Inflammatory macrophage (primary cell): ENCODE measurements at regions not wholly inside any gene's neighbourhood (a gene's known extent, or its start where the extent isn't known, plus 50 kb on each side); places are given as distances from the start of the nearest gene placed in this dataset.
"Not testable (repeated sequence)": the region's sequence is repeated elsewhere in the genome, so short reads cannot be mapped to it uniquely, and the experiment has no call there.

Source experiments
- DNase-seq, 2 donors: peaks; one replicate each; pipeline ENCODE4 v3.0.0-alpha.2; 2020 to 2022

- no peak for DNase-seq
Measured at GRCh38 chr18:26650310-26651268, 102.2 kb upstream of the KCTD1 start.

- DNase-seq = no peak
Measured at GRCh38 chr18:26649193-26649543, 100.8 kb upstream of the KCTD1 start.

GRCh38 chr18:26648509-26649192, 100.3 kb upstream of the KCTD1 start:
- no peak for DNase-seq

- DNase-seq = no peak
Measured at GRCh38 chr18:26646901-26647300, 98.5 kb upstream of the KCTD1 start.

GRCh38 chr18:26642440-26643348, 94.3 kb upstream of the KCTD1 start:
- DNase-seq = peak; percentile 76 to 93

- DNase-seq = no peak
Measured at GRCh38 chr18:26640541-26640940, 92.2 kb upstream of the KCTD1 start.

GRCh38 chr18:26639149-26639548, 90.8 kb upstream of the KCTD1 start:
- no peak for DNase-seq

- DNase-seq = no peak
Measured at GRCh38 chr18:26637983-26638382, 89.6 kb upstream of the KCTD1 start.

GRCh38 chr18:26637324-26637723, 89.0 kb upstream of the KCTD1 start:
- peak; percentile 35 to 77 for DNase-seq

- DNase-seq = no peak
Measured at GRCh38 chr18:26635466-26635865, 87.1 kb upstream of the KCTD1 start.

- DNase-seq = peak; percentile 68 to 69
Measured at GRCh38 chr18:26634631-26635030, 86.3 kb upstream of the KCTD1 start.

- DNase-seq = no peak
Measured at GRCh38 chr18:26631135-26631534, 82.8 kb upstream of the KCTD1 start.

GRCh38 chr18:26630596-26630995, 82.2 kb upstream of the KCTD1 start:
- no peak for DNase-seq

GRCh38 chr18:26628017-26628416, 79.7 kb upstream of the KCTD1 start:
- DNase-seq = no peak

GRCh38 chr18:26624443-26624842, 76.1 kb upstream of the KCTD1 start:
- no peak for DNase-seq

GRCh38 chr18:26623314-26623713, 75.0 kb upstream of the KCTD1 start:
- not testable (repeated sequence) for DNase-seq

GRCh38 chr18:26621161-26622026, 73.0 kb upstream of the KCTD1 start:
- DNase-seq = peak; percentile 72 to 74

- no peak for DNase-seq
Measured at GRCh38 chr18:26619350-26619749, 71.0 kb upstream of the KCTD1 start.

- no peak for DNase-seq
Measured at GRCh38 chr18:26618135-26618534, 69.8 kb upstream of the KCTD1 start.

- no peak for DNase-seq
Measured at GRCh38 chr18:26617151-26617554, 68.8 kb upstream of the KCTD1 start.

GRCh38 chr18:26614374-26614773, 66.0 kb upstream of the KCTD1 start:
- DNase-seq = no peak
